ENCODE measurements at regions not wholly inside any gene's neighbourhood (a gene's known extent, or its start where the extent isn't known, plus 50 kb on each side); places are given as distances from the start of the nearest gene placed in this dataset.

GRCh38 chr15:96732704-96733103 lies 402.2 kb downstream of the NR2F2 start:
- TF ChIP-seq EZH2 (IDR thresholded peaks at IDR 0.05; ENCODE audit: insufficient read depth, poor library complexity, severe bottlenecking) (no peak), EZH2phosphoT487 (IDR thresholded peaks at IDR 0.05; ENCODE audit: insufficient read depth, low read depth) (no peak)

Data from GM23248 (cell line).